ENCODE measurements at regions not wholly inside any gene's neighbourhood (a gene's known extent, or its start where the extent isn't known, plus 50 kb on each side); places are given as distances from the start of the nearest gene placed in this dataset.
A peak's percentile ranks its signal among the peaks of the same experiment; 100 is the strongest.

- FAIRE-seq, result peak; percentile 43
These were observed 75.0 kb downstream of the PTPDC1 start for GRCh38 chr9:94159069-94159939.

- no peak for FAIRE-seq
These were observed 76.6 kb downstream of the PTPDC1 start for GRCh38 chr9:94160594-94161501.

- no peak for FAIRE-seq
These were observed 77.4 kb downstream of the PTPDC1 start for GRCh38 chr9:94161673-94162072.

GRCh38 chr9:94164806-94165549, 80.7 kb downstream of the PTPDC1 start:
- no peak for FAIRE-seq

- FAIRE-seq, result peak; percentile 88
These were observed 81.5 kb downstream of the PTPDC1 start for GRCh38 chr9:94165592-94166235.

GRCh38 chr9:94166236-94166975, 82.1 kb downstream of the PTPDC1 start:
- no peak for FAIRE-seq

GRCh38 chr9:94166976-94167346, 82.7 kb downstream of the PTPDC1 start:
- FAIRE-seq, result no peak

- peak; percentile 70 for FAIRE-seq
These were observed 83.2 kb downstream of the PTPDC1 start for GRCh38 chr9:94167376-94167890.

- FAIRE-seq, result no peak
These were observed 84.1 kb downstream of the PTPDC1 start for GRCh38 chr9:94168203-94169000.

GRCh38 chr9:94169968-94170367, 85.7 kb downstream of the PTPDC1 start:
- FAIRE-seq, result no peak

- FAIRE-seq, result no peak
These were observed 85.5 kb upstream of the ZNF169 start for GRCh38 chr9:94173632-94174031.

GRCh38 chr9:94174164-94174563, 84.9 kb upstream of the ZNF169 start:
- no peak for FAIRE-seq

GRCh38 chr9:94175669-94176068, 83.4 kb upstream of the ZNF169 start:
- FAIRE-seq, result no peak

GRCh38 chr9:94176608-94177007, 82.5 kb upstream of the ZNF169 start:
- FAIRE-seq, result no peak

GRCh38 chr9:94178927-94179326, 80.2 kb upstream of the ZNF169 start:
- FAIRE-seq, result no peak

GRCh38 chr9:94181408-94182181, 77.5 kb upstream of the ZNF169 start:
- no peak for FAIRE-seq

GRCh38 chr9:94182532-94182931, 76.6 kb upstream of the ZNF169 start:
- FAIRE-seq, result no peak

GRCh38 chr9:94183240-94183999, 75.7 kb upstream of the ZNF169 start:
- FAIRE-seq, result no peak

- no peak for FAIRE-seq
These were observed 70.9 kb upstream of the ZNF169 start for GRCh38 chr9:94188246-94188645.
